H9 (cell line): ENCODE measurements at regions not wholly inside any gene's neighbourhood (a gene's known extent, or its start where the extent isn't known, plus 50 kb on each side); places are given as distances from the start of the nearest gene placed in this dataset.

ENCODE experiments used
- DNase-seq: peaks from one replicate; pipeline ENCODE4 v3.0.0-alpha.2; 2017
- H2AFZ ChIP-seq: one replicate; pipeline ENCODE4 v1.6.1; 2013; ENCODE audit warnings: mild to moderate bottlenecking, low read length, control low read depth, moderate library complexity
- H2AK5ac ChIP-seq: 2 replicates; pipeline ENCODE4 v1.6.1; 2013; ENCODE audit warnings: low read length, control low read depth, mixed read lengths; ENCODE audit not compliant: insufficient read length
- H2BK120ac ChIP-seq: one replicate; pipeline ENCODE4 v1.6.1; 2013; ENCODE audit warnings: low read depth, mild to moderate bottlenecking, low read length, control low read depth, inconsistent platforms; ENCODE audit not compliant: poor library complexity, severe bottlenecking
- H2BK12ac ChIP-seq: 2 replicates; pipeline ENCODE4 v1.6.1; 2013; ENCODE audit warnings: low read length, control low read depth, mixed read lengths, low read depth; ENCODE audit not compliant: insufficient read length
- H2BK15ac ChIP-seq: 2 replicates; pipeline ENCODE4 v1.6.1; 2013; ENCODE audit warnings: low read depth, low read length, control low read depth
- H2BK20ac ChIP-seq: one replicate; pipeline ENCODE4 v1.6.1; 2013; ENCODE audit warnings: low read depth, mild to moderate bottlenecking, low read length, control low read depth, inconsistent platforms; ENCODE audit not compliant: poor library complexity, severe bottlenecking
- H2BK5ac ChIP-seq: 2 replicates; pipeline ENCODE4 v1.6.1; 2013; ENCODE audit warnings: low read length, control low read depth, mixed read lengths; ENCODE audit not compliant: insufficient read length
- H3K14ac ChIP-seq: 2 replicates; pipeline ENCODE4 v1.6.1; 2013; ENCODE audit warnings: low read length, control low read depth; ENCODE audit not compliant: insufficient read depth
- H3K18ac ChIP-seq: 2 replicates; pipeline ENCODE4 v1.6.1; 2013; ENCODE audit warnings: low read depth, mild to moderate bottlenecking, mixed read lengths, low read length, control low read depth; ENCODE audit not compliant: insufficient read length
- H3K23ac ChIP-seq: 2 replicates; pipeline ENCODE4 v1.6.1; 2013; ENCODE audit warnings: low read length, control low read depth, mixed read lengths, low read depth; ENCODE audit not compliant: insufficient read length
- H3K23me2 ChIP-seq: 2 replicates; pipeline ENCODE4 v1.6.1; 2013; ENCODE audit warnings: low read depth, mild to moderate bottlenecking, mixed read lengths, low read length, control low read depth; ENCODE audit not compliant: insufficient read length, poor library complexity, severe bottlenecking
- H3K27ac ChIP-seq: 2 replicates; pipeline ENCODE4 v1.5.1; 2013; ENCODE audit warnings: low read length, control low read depth, mixed read lengths, low read depth; ENCODE audit not compliant: insufficient read length
- H3K27me3 ChIP-seq: 2 replicates; pipeline ENCODE4 v1.6.1; 2013; ENCODE audit warnings: low read length, control low read depth, inconsistent platforms; ENCODE audit not compliant: insufficient read depth
- H3K4ac ChIP-seq: 2 replicates; pipeline ENCODE4 v1.6.1; 2013; ENCODE audit warnings: low read depth, mild to moderate bottlenecking, control low read depth, inconsistent platforms, low read length, moderate library complexity
- H3K4me1 ChIP-seq: 2 replicates; pipeline ENCODE4 v1.6.1; 2013; ENCODE audit warnings: low read length, control low read depth, inconsistent platforms; ENCODE audit not compliant: insufficient read depth
- H3K4me2 ChIP-seq: 2 replicates; pipeline ENCODE4 v1.6.1; 2013; ENCODE audit warnings: low read length, control low read depth, mixed read lengths; ENCODE audit not compliant: insufficient read length, insufficient read depth
- H3K56ac ChIP-seq: 2 replicates; pipeline ENCODE4 v1.6.1; 2013; ENCODE audit warnings: low read depth, mild to moderate bottlenecking, mixed read lengths, low read length, control low read depth; ENCODE audit not compliant: insufficient read length
- H3K79me1 ChIP-seq: 2 replicates; pipeline ENCODE4 v1.6.1; 2013; ENCODE audit warnings: low read depth, mild to moderate bottlenecking, moderate library complexity, low read length, control low read depth, inconsistent platforms; ENCODE audit not compliant: insufficient read depth, poor library complexity, severe bottlenecking
- H3K79me2 ChIP-seq: 2 replicates; pipeline ENCODE4 v1.6.1; 2013; ENCODE audit warnings: low read length, control low read depth, inconsistent platforms; ENCODE audit not compliant: insufficient read depth
- H3K9ac ChIP-seq: 2 replicates; pipeline ENCODE4 v1.6.1; 2013; ENCODE audit warnings: low read length, control low read depth, mixed read lengths; ENCODE audit not compliant: insufficient read length; ENCODE audit errors: extremely low read depth
- H3K9me3 ChIP-seq: one replicate; pipeline ENCODE4 v1.6.1; 2013; ENCODE audit warnings: low read depth, low read length, inconsistent platforms; ENCODE audit not compliant: control insufficient read depth
- H3T11ph ChIP-seq: one replicate; pipeline ENCODE4 v1.6.1; 2013; ENCODE audit warnings: mild to moderate bottlenecking, low read length, control low read depth, inconsistent platforms
- H4K20me1 ChIP-seq: one replicate; pipeline ENCODE4 v1.6.1; 2013; ENCODE audit not compliant: control insufficient read depth, insufficient read length, insufficient read depth
- H4K5ac ChIP-seq: 2 replicates; pipeline ENCODE4 v1.6.1; 2013; ENCODE audit warnings: low read depth, mild to moderate bottlenecking, mixed read lengths, low read length, control low read depth; ENCODE audit not compliant: insufficient read length
- H4K8ac ChIP-seq: replicated peaks from 2 replicates; pipeline ENCODE4 v1.6.1; 2013; ENCODE audit warnings: low read length, control low read depth, mixed read lengths, low read depth; ENCODE audit not compliant: insufficient read length
- H4K91ac ChIP-seq: 2 replicates; pipeline ENCODE4 v1.6.1; 2013; ENCODE audit warnings: low read depth, mild to moderate bottlenecking, moderate library complexity, mixed read lengths, low read length, control low read depth; ENCODE audit not compliant: insufficient read length
- H3K27ac Mint-ChIP-seq, 3 experiments: 2 replicates in 2 of 3; 3 replicates in 1 of 3; pipeline ENCODE4 v1.8.0; 2020 to 2021; ENCODE audit warnings: mixed read lengths in 3 of 3, mild to moderate bottlenecking in 1 of 3, moderate library complexity in 1 of 3
- H3K27me3 Mint-ChIP-seq: 2 replicates; pipeline ENCODE4 v1.8.0; 2021; ENCODE audit warnings: low read depth, mild to moderate bottlenecking, moderate library complexity, mixed read lengths
- H3K36me3 Mint-ChIP-seq, 3 experiments: 2 replicates in 2 of 3; 3 replicates in 1 of 3; pipeline ENCODE4 v1.8.0; 2020 to 2021; ENCODE audit warnings: low read depth in 3 of 3, mixed read lengths in 3 of 3; ENCODE audit not compliant: insufficient read depth in 1 of 3
- H3K4me1 Mint-ChIP-seq, 2 experiments: 2 replicates each; pipeline ENCODE4 v1.8.0; 2020; ENCODE audit warnings: mixed read lengths in 2 of 2
- H3K4me3 Mint-ChIP-seq, 2 experiments: 2 replicates in 1 of 2; 3 replicates in 1 of 2; pipeline ENCODE4 v1.8.0; 2020 to 2021; ENCODE audit warnings: mild to moderate bottlenecking in 2 of 2, mixed read lengths in 2 of 2, moderate library complexity in 1 of 2
- H3K9me3 Mint-ChIP-seq, 2 experiments: 2 replicates in 1 of 2; 3 replicates in 1 of 2; pipeline ENCODE4 v1.8.0; 2020; ENCODE audit warnings: mild to moderate bottlenecking in 2 of 2, mixed read lengths in 2 of 2, moderate library complexity in 1 of 2
- CTCF ChIP-seq: fragments of 200-600 bp; sonication (generic); conservative IDR thresholded peaks from 3 replicates; pipeline ENCODE4 v1.8.0; 2021; ENCODE audit warnings: antibody characterized with exemption, mild to moderate bottlenecking
- WGBS: extraction: QIAGEN DNeasy Blood & Tissue Kit; methylation state at CpG from one replicate; pipeline ENCODE4 v1.1.7; 2013; ENCODE audit warnings: missing lambda C conversion rate, low lambda C conversion rate, mixed read lengths; ENCODE audit not compliant: insufficient read length; ENCODE audit errors: extremely low coverage; 5-methylcytosine and 5-hydroxymethylcytosine counted together

GRCh38 chr2:238646281-238646680 is 201.6 kb upstream of the TWIST2 start:
- no peak overlapping the region for H2BK20ac ChIP-seq
- Mint-ChIP-seq H3K4me1 (no peaks in the 10 kb centered on the region), H3K4me3 (no peak overlapping the region), H3K27me3 (peaks cover 15% of the 10 kb centered on the region), H3K27ac (no peak overlapping the region), H3K9me3 (peaks cover 4% of the 10 kb centered on the region in 2 experiments; a peak in 2 of 5 replicates), H3K36me3 (no peaks in the 10 kb centered on the region; a peak in 1 of 7 replicates)
- H3K9ac ChIP-seq: no peak overlapping the region
- no peak overlapping the region for H4K5ac ChIP-seq
- no peaks in the 10 kb centered on the region for H4K20me1 ChIP-seq
- no peaks in the 10 kb centered on the region for H3K23me2 ChIP-seq
- H4K91ac ChIP-seq: no peak overlapping the region
- no peak overlapping the region for H3K56ac ChIP-seq
- no peak overlapping the region for H3K14ac ChIP-seq
- H3K4ac ChIP-seq: no peak overlapping the region
- no peak overlapping the region for H3K4me2 ChIP-seq
- no peak overlapping the region for H2AK5ac ChIP-seq
- H2BK15ac ChIP-seq: no peak overlapping the region
- WGBS: no CpG with 5 or more reads among the region's 4 CpGs
- no peaks in the 10 kb centered on the region for H3K4me1 ChIP-seq
- no peak overlapping the region for H2BK12ac ChIP-seq
- H3K18ac ChIP-seq: no peak overlapping the region
- no peak for DNase-seq
- H3K23ac ChIP-seq: no peak overlapping the region
- no peak overlapping the region for H2BK120ac ChIP-seq
- no peak for TF ChIP-seq CTCF
- H3K27ac ChIP-seq: no peak overlapping the region
- no peaks in the 10 kb centered on the region for H3K27me3 ChIP-seq
- no peaks in the 10 kb centered on the region for H3K79me2 ChIP-seq
- H3T11ph ChIP-seq: no peak overlapping the region
- no peaks in the 10 kb centered on the region for H3K79me1 ChIP-seq
- H4K8ac ChIP-seq: no peak overlapping the region
- no peak overlapping the region for H2BK5ac ChIP-seq
- no peak overlapping the region for H2AFZ ChIP-seq
- no peaks in the 10 kb centered on the region for H3K9me3 ChIP-seq
